Esophagus muscularis mucosa (tissue), 4 donors: ENCODE measurements at regions not wholly inside any gene's neighbourhood (a gene's known extent, or its start where the extent isn't known, plus 50 kb on each side); places are given as distances from the start of the nearest gene placed in this dataset.

Experiments used
- EP300 ChIP-seq: sonication (generic); formaldehyde crosslinking; IDR thresholded peaks from one replicate; pipeline ENCODE4 v1.6.1; 2017; ENCODE audit warnings: antibody characterized with exemption
- POLR2A ChIP-seq: fragments of 450-650 bp; IDR thresholded peaks from one replicate; pipeline ENCODE4 v1.6.1; 2017; ENCODE audit warnings: antibody characterized with exemption, moderate library complexity, mild to moderate bottlenecking, low read depth
- POLR2AphosphoS5 ChIP-seq, 2 donors: sonication (generic); formaldehyde crosslinking; IDR thresholded peaks; one replicate each; pipeline ENCODE4 v1.6.1; 2017; ENCODE audit warnings: antibody characterized with exemption in 2 of 2
- TF ChIP-seq, protein P1 (sequence below), 3 experiments: fragments of 200-600 bp in 2 of 3; fragments of 450-650 bp in 1 of 3; sonication (generic) in 2 of 3; IDR thresholded peaks; one replicate each; pipeline ENCODE4 v1.5.1; 2017 to 2019; ENCODE audit warnings: antibody characterized with exemption in 3 of 3, mild to moderate bottlenecking in 2 of 3, moderate library complexity in 1 of 3

DNA sequence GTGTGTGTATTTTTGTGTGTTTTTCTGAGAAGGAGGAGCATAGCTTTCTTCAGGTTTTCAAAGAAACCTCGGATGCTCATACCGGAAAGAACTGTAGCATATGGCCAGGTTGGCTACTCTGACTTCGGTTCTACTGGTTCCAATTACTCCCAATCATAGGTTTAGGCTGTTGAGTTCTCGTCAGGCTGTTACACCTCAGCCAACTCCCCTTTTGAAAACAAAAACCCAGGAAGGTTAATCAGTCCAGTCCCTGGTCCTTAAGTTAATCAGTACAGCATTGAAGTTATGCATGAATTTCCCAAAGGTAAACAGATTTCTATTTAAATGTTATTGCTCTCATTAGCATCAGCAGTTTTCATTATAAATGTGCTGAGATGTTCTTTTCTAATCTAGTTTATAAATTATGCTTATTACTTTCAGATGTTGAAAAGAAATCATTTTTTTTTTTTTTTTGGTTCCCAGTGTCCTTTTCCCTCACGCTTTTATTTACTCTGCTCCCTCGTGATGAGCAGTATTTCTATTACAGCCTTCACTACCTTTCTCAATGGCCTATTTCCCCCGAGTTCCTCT lies 111.0 kb downstream of the NPIPB5 start:
- TF ChIP-seq, protein P1, sequence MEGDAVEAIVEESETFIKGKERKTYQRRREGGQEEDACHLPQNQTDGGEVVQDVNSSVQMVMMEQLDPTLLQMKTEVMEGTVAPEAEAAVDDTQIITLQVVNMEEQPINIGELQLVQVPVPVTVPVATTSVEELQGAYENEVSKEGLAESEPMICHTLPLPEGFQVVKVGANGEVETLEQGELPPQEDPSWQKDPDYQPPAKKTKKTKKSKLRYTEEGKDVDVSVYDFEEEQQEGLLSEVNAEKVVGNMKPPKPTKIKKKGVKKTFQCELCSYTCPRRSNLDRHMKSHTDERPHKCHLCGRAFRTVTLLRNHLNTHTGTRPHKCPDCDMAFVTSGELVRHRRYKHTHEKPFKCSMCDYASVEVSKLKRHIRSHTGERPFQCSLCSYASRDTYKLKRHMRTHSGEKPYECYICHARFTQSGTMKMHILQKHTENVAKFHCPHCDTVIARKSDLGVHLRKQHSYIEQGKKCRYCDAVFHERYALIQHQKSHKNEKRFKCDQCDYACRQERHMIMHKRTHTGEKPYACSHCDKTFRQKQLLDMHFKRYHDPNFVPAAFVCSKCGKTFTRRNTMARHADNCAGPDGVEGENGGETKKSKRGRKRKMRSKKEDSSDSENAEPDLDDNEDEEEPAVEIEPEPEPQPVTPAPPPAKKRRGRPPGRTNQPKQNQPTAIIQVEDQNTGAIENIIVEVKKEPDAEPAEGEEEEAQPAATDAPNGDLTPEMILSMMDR (IDR thresholded peaks at IDR 0.05) = no peak
- TF ChIP-seq EP300 = no peak
- TF ChIP-seq POLR2A = no peak
- TF ChIP-seq POLR2AphosphoS5 (IDR thresholded peaks at IDR 0.05) = no peak
